ENCODE measurements at regions not wholly inside any gene's neighbourhood (a gene's known extent, or its start where the extent isn't known, plus 50 kb on each side); places are given as distances from the start of the nearest gene placed in this dataset.
"Not testable (repeated sequence)": the region's sequence is repeated elsewhere in the genome, so short reads cannot be mapped to it uniquely, and the experiment has no call there.

DNA sequence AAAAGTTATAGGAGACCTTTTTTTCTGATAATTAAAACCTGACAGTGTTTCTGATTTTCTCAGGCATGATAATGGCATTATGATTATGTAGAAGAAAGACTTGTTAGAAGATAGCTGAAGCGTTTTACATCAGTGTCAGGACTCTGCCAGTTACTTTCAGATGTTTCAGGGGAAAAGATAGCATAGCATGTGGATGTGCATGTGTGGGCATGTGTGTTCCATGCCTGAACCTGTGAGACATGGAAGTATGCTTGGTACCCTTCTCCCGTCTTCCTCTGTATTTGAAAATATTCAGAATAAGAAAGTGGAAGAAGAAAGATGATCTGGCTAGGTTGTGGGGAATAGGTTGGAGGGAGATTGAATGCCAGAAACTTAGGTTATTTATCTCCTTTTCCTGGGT lies 113.1 kb upstream of the PCAT7 start:
- no peaks in the 10 kb centered on the region for H3K9me3 Mint-ChIP-seq (ENCODE audit: low read depth)
- peaks cover 6% of the 10 kb centered on the region for H3K4me1 Mint-ChIP-seq (ENCODE audit: low read depth)
- H3K27me3 Mint-ChIP-seq: no peaks in the 10 kb centered on the region

DNA sequence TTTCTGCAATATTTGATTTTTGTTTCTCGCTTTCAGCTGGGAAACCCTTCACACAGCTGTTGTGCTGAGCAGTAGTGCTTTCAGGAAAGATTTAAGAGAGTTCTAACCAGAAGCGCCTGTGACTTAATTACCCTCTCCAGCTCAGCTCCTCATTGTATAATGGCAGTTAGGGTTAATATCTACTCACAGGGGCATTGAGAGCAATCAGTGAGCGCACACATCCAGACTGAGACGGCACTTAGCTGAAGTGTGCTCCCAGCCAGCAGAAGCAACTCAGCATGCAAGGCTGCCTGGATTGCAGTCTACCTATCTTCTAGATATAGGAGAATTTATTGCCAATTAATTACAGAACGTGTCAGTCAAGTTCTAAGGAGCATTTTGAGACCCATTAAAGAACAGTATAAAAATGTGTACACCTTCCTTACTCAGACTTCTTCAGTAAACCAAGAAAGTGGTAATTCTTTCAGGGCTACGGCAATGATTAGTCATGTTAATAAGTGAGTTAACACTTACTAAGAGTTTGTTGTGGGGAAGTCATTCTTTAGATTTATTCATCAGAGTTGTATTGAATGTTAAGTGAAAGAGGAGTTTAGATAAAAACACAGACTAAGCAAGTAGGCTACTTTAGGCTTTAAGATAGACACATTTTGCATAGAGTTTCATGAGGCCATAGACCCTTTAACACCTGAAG lies 111.7 kb upstream of the PCAT7 start:
- no peaks in the 10 kb centered on the region for H3K27me3 Mint-ChIP-seq
- H3K9me3 Mint-ChIP-seq (ENCODE audit: low read depth): no peaks in the 10 kb centered on the region
- no peak overlapping the region for H3K27ac Mint-ChIP-seq
- peaks cover 6% of the 10 kb centered on the region for H3K4me1 Mint-ChIP-seq (ENCODE audit: low read depth)
- peaks cover 21% of the 10 kb centered on the region for H3K36me3 Mint-ChIP-seq
- H3K4me3 Mint-ChIP-seq: no peak overlapping the region

More for the DNA sequence above, 113.1 kb upstream of the PCAT7 start:
- Mint-ChIP-seq H3K4me3 (no peak overlapping the region), H3K36me3 (peaks cover 16% of the 10 kb centered on the region), H3K27ac (no peak overlapping the region)

DNA sequence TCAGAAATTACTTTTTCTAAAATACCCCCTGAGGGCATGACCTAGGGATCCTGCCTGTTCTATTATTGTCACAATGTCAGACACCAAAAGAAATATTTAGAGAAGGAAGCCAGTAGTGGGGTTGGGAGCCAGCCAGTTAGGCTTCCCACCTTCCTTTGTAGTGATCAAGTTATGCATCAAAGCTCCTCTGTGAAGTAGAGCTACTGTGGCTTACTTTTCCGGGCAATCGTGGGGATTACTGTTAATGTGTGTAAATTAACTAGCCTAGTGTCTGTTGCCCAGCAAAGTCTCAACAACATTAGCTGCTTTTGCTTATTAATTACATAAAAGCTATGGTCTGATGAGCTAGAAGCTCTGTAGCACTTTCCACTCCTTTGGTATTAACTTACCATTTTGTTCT lies 109.0 kb upstream of the PCAT7 start:
- Mint-ChIP-seq H3K4me3 (no peak overlapping the region), H3K36me3 (peaks cover 21% of the 10 kb centered on the region), H3K27ac (no peak overlapping the region), H3K4me1 (ENCODE audit: low read depth) (peaks cover 3% of the 10 kb centered on the region), H3K9me3 (ENCODE audit: low read depth) (no peaks in the 10 kb centered on the region), H3K27me3 (no peaks in the 10 kb centered on the region)

DNA sequence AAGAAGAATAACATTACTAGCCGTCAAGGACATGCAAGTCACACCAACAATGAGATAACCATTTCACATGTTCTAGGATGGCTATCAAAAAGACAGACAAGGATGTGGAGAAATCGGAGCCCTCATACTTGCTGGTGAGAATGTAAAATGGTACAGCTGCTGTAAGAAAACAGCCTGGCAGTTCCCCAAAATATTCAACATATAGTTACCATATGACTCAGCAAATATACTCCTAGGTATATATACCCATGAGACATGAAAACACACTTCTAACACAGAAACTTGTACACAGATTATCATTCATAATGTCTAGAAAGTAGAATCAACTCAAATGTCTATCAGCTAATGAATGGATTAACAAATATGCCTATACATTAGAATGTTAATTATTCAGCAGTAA lies 105.4 kb upstream of the PCAT7 start:
- Mint-ChIP-seq H3K27ac (no peak overlapping the region), H3K9me3 (ENCODE audit: low read depth) (no peaks in the 10 kb centered on the region), H3K4me1 (ENCODE audit: low read depth) (no peaks in the 10 kb centered on the region), H3K36me3 (peaks cover 19% of the 10 kb centered on the region), H3K4me3 (no peak overlapping the region), H3K27me3 (no peaks in the 10 kb centered on the region)

DNA sequence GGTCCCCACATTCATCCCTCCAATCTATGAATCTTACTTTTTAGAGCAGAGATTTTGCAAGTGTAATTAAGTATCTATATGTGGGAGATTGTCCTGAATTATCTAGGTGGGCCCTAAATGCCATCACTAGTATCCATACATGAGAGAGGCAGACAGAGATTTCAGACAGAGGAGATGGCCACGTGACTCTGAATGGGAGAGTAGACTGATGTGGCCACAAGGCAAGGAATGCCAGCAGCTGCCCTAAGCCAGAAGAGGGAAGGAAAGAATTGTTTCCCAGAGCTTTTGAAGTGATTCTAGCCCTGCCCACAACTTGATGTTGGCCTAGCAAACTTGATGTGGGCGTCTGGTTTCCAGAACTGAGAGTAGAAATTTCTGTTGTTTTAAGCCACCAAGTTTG lies 90.1 kb upstream of the PCAT7 start:
- no peaks in the 10 kb centered on the region for H3K4me1 Mint-ChIP-seq (ENCODE audit: low read depth)
- no peak overlapping the region for H3K27ac Mint-ChIP-seq
- H3K4me3 Mint-ChIP-seq: no peak overlapping the region
- H3K27me3 Mint-ChIP-seq: no peaks in the 10 kb centered on the region
- peaks cover 35% of the 10 kb centered on the region for H3K9me3 Mint-ChIP-seq (ENCODE audit: low read depth)
- peaks cover 24% of the 10 kb centered on the region for H3K36me3 Mint-ChIP-seq

DNA sequence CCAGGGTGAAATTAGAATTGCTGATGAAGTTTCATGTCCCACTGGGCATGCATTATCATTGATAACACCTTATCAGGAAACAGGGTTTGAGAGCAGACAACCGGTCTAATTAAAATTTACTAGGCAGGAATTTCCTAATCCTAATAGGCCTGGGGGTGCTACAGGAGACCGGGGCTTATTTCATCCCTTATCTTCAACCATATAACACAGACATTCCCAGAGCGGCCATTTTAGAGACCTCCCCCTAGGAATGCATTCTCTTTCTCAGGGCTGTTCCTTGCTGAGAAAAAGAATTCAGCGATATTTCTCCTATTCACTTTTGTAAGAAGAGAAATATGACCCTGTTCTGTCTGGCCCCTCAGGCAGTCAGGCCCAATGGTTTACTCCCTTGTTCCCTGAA lies 82.8 kb upstream of the PCAT7 start:
- peaks cover 11% of the 10 kb centered on the region for H3K27me3 Mint-ChIP-seq
- H3K36me3 Mint-ChIP-seq: peaks cover 11% of the 10 kb centered on the region
- H3K9me3 Mint-ChIP-seq (ENCODE audit: low read depth); H3K27ac Mint-ChIP-seq; H3K4me3 Mint-ChIP-seq; H3K4me1 Mint-ChIP-seq (ENCODE audit: low read depth): not testable (repeated sequence)

DNA sequence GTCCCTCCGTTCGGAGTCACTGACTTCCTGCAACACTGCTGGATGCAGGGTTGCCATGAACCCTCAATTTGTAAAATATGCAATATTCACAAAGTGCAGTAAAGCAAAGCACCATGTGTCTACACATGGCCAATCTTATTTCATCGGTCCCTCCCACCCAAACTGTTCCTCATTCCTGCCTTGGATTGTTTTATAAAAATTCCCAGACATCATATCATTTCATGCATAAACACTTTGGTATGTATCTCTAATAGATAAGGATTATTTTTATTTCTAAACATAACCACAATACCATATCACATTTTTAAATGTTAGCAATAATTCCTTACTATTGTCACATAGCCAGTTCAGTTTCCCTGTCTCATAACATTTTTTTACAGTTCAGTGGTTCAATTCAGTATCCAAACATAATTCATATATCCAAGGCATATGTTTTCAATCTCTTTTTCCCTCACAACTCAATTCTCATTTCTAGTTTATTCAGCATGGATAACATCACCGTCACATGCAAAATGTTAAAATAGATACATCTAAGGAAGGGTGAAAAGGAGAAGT lies 82.0 kb upstream of the PCAT7 start:
- Mint-ChIP-seq H3K27me3 (peaks cover 11% of the 10 kb centered on the region), H3K27ac (no peak overlapping the region), H3K4me3 (no peak overlapping the region), H3K9me3 (ENCODE audit: low read depth) (peaks cover 7% of the 10 kb centered on the region), H3K4me1 (ENCODE audit: low read depth) (no peaks in the 10 kb centered on the region), H3K36me3 (peaks cover 11% of the 10 kb centered on the region)

DNA sequence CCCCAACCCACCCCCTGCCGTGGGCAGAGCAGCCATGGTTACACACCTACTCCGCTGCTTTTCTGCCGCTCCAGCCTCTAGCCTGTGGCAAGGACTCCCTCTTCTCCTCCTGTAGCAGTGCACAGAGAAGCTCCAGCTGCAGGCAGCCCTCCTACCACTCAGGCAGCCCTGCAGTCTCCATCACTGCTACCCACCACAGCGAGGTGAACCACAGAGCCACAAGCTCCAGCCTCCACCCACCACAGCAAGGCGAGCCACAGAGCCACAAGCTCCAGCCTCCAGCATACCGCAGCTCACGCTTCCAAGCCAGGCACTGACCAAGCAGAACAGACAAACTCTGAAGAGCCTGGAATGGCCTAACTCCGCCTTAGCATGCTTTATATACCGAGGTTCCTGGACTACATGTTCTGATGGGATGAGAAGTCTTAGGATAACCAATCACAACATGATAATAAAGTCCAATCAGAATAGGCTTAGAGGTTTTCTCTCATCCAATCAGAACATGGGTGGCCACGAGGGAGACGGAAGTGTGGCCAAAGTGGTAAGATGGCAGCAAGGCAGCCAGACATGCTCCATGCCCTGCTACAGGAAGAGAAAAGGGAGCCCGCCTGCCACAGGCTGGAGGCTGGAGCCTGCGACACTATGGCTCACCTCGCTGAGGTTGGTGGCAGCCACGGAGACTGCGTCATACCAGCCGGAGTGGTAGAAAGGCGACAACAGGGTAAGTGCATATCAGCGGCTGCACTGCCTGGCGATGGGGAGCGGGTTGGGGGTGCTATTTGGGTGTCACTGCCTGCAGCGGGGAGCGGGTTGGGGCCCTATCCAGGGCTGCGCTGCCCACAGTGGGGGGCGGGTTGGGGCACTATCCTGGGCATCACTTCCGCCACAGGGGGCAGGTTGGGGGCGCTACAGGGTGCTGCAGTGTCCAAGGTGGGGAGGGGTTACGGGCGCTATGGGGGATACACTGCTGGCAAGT lies 75.8 kb upstream of the PCAT7 start:
- Mint-ChIP-seq H3K27me3 (peaks cover 9% of the 10 kb centered on the region), H3K9me3 (ENCODE audit: low read depth) (no peaks in the 10 kb centered on the region), H3K36me3 (no peaks in the 10 kb centered on the region), H3K4me1 (ENCODE audit: low read depth) (no peaks in the 10 kb centered on the region), H3K27ac (no peak overlapping the region), H3K4me3 (no peak overlapping the region)

DNA sequence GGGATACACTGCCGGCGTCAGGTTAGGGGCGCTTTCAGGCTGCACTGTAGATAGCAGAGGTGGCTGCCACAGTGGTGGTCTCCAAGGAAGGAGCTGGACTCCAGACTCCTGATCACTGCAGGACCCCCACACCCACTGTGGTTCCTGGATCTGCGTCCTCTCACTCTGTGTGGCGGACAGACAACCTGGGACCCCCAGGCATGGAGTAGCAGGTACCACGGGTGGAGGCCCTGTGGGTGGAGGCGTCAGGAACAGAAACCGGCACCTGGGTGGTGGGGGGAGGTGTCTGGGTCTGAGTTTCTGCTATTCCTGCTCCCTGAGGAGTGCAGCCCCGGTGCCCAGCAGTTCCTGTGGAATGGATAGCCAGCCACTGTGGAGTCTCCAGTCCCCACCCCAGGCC lies 75.1 kb upstream of the PCAT7 start:
- Mint-ChIP-seq H3K27ac (no peak overlapping the region), H3K36me3 (no peaks in the 10 kb centered on the region), H3K9me3 (ENCODE audit: low read depth) (no peaks in the 10 kb centered on the region), H3K4me3 (no peak overlapping the region), H3K27me3 (peaks cover 4% of the 10 kb centered on the region), H3K4me1 (ENCODE audit: low read depth) (no peaks in the 10 kb centered on the region)

DNA sequence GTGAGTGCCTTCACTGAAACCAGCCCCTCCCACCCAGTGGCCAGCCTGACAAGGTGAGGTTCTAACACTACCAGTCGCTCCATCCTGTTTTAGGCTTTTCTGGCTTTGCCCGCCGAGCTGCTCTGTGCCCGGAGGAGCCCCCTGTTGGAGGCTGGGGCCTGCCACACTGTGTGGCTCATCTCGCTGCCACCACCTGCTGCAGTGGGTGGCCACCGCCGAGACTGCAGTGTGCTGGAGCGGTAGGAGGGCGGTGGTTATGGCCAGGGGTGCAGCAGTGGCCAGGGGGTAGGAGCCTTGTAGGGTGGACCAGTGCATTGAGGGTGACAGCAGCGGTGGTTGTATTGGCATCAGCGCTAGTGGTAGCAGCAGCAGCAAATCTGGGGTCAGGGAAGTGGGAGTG lies 74.7 kb upstream of the PCAT7 start:
- peaks cover 4% of the 10 kb centered on the region for H3K27me3 Mint-ChIP-seq
- no peak overlapping the region for H3K27ac Mint-ChIP-seq
- H3K36me3 Mint-ChIP-seq: no peaks in the 10 kb centered on the region
- no peaks in the 10 kb centered on the region for H3K4me1 Mint-ChIP-seq (ENCODE audit: low read depth)
- no peak overlapping the region for H3K4me3 Mint-ChIP-seq
- H3K9me3 Mint-ChIP-seq (ENCODE audit: low read depth): no peaks in the 10 kb centered on the region

DNA sequence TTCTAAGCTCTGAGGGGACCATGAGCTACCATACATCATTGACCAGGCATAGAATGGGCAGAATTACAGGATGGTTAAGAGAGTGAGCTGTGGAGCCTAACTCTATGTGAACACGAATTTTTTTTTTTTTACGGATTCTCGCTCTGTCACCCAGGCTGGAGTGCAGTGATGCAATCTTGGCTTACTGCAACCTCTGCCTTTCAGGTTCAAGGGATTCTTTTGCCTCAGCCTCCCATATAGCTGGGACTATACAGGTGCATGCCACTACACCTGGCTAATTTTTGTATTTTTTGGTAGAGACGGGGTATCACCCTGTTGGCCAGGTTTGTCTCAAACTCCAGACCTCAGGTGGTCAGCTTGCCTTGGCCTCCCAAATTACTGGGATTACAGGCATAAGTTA lies 72.8 kb upstream of the PCAT7 start:
- Mint-ChIP-seq H3K9me3 (ENCODE audit: low read depth) (no peaks in the 10 kb centered on the region), H3K27me3 (no peaks in the 10 kb centered on the region), H3K36me3 (no peaks in the 10 kb centered on the region), H3K4me1 (ENCODE audit: low read depth) (no peaks in the 10 kb centered on the region), H3K4me3 (no peak overlapping the region), H3K27ac (no peak overlapping the region)

DNA sequence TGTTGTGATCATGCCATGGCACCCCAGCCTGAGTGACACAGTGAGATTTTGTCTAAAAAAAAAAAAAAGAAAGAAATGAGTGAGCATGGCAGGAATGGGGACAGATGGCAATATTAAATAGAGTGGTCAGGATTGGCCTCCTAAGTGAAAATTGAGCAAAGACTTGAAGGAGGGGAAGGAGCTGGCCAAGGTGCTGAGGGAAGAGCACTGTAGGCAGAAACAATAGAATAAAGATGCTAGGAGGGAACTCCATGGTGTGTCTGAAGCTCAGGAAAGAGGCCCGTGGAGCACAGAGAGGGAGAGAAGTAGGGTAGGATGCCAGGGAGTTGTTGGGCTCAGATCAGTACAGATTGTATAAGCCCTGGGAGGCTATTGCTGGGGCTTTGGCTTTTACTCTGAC lies 64.4 kb upstream of the PCAT7 start:
- H3K36me3 Mint-ChIP-seq: no peaks in the 10 kb centered on the region
- H3K27ac Mint-ChIP-seq: no peak overlapping the region
- peaks cover 7% of the 10 kb centered on the region for H3K27me3 Mint-ChIP-seq
- H3K4me3 Mint-ChIP-seq: no peak overlapping the region
- no peaks in the 10 kb centered on the region for H3K4me1 Mint-ChIP-seq (ENCODE audit: low read depth)
- no peaks in the 10 kb centered on the region for H3K9me3 Mint-ChIP-seq (ENCODE audit: low read depth)

DNA sequence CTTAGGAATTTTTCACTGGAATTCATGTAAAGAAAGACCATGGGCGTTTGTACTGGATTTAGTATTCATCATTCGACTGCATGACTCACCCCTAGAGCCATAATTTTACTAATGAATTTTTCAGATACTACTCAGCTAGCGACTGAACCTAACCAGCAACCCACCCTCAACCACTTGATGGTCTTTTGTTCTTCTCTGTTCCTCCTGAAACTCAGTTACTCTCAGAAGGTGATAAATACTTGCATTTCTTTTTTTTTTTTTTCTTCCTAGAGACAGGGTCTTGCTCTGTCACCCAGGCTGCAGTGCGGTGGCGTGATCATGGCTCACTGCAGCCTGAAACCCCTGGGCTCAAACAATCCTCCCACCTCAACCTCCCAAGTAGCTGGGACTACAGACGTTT lies 62.8 kb upstream of the PCAT7 start:
- H3K4me1 Mint-ChIP-seq (ENCODE audit: low read depth); H3K27ac Mint-ChIP-seq; H3K9me3 Mint-ChIP-seq (ENCODE audit: low read depth); H3K27me3 Mint-ChIP-seq; H3K36me3 Mint-ChIP-seq; H3K4me3 Mint-ChIP-seq: not testable (repeated sequence)

DNA sequence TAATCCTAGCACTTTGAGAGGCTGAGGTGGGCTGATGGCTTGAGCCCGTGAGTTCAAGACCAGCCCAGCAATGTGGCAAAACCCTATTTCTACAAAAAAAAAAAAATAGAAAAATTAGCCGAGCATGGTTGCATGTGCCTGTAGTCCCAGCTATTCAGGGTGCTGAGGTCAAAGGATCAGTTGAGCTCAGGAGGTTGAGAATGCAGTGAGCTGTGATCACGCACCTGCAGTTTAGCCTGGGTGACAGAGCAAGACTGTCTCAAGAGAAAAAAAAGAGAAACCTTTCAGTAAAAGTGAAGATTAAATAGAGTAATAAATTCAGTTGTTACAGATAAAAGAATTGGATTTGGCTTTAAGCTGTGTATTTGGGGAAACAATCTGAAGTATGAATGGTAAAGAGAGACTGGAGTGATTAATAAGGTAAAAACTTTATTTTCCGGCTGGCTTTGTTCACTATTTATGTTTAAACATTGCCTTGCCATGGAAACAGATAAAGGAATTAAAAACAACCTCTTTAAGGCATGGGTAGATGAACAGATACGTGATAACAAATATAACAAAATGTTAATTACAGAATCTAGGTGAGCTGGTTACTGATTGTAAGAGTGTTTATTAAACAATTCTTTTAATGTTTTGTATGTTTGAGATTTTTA lies 56.0 kb upstream of the PCAT7 start:
- Mint-ChIP-seq H3K9me3 (ENCODE audit: low read depth) (no peaks in the 10 kb centered on the region), H3K27ac (no peak overlapping the region), H3K4me3 (no peak overlapping the region), H3K36me3 (no peaks in the 10 kb centered on the region), H3K4me1 (ENCODE audit: low read depth) (no peaks in the 10 kb centered on the region), H3K27me3 (peaks cover 8% of the 10 kb centered on the region)

DNA sequence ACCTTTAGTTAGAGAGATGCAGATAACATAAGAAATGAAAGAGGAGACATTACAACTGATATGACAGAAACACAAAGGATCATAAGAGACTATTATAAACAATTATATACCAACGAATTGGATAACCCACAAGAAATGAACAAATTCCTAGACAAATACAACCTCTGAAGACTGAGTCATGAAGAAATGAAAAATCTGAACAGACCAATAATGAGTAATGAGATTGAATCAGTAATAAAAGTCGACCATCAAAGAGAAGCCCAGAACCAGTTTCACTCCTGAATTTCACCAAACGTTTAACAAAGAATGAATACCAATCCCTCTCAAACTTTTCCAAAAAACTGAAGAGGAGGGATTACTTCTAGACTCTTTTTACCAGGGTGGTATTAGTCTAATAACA lies 50.5 kb upstream of the PCAT7 start:
- Mint-ChIP-seq H3K4me1 (ENCODE audit: low read depth) (no peaks in the 10 kb centered on the region), H3K36me3 (no peaks in the 10 kb centered on the region), H3K27ac (no peak overlapping the region), H3K27me3 (peaks cover 13% of the 10 kb centered on the region), H3K4me3 (no peak overlapping the region), H3K9me3 (ENCODE audit: low read depth) (no peaks in the 10 kb centered on the region)

All from activated naive CD8-positive, alpha-beta T cell (primary cell).